ENCODE measurements at regions not wholly inside any gene's neighbourhood (a gene's known extent, or its start where the extent isn't known, plus 50 kb on each side); places are given as distances from the start of the nearest gene placed in this dataset.

DNA sequence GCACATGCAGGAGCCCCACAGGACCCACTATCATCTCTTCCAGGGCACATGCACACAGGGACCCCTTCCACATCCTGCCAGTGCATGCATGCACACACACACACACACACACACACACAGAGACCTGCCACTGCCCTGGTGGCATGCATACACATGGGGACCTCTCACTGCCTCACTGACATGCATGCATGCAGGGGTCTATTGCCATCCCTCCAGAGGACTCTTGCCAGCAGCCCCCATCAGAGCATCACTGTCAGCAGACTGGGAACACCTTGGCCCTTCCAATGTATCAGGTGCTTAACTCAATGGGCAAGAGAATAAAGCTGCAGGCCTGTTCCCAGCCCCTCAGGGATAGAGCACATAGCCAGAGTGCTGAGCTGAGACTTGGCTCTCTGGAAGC lies 433.6 kb upstream of the PPP1R2C start:
- Histone ChIP-seq H4K5ac (ENCODE audit: insufficient read length, low read depth, low read length) (no peak overlapping the region), H3K56ac (replicated peaks; ENCODE audit: insufficient read length, low read depth, low read length) (no peak overlapping the region), H3K36me3 (ENCODE audit: control insufficient read depth in 2 of 4, insufficient read depth in 4 of 4, low read length in 3 of 4) (no peaks in the 10 kb centered on the region), H2AFZ (ENCODE audit: low read length) (no peak overlapping the region), H3K27ac (ENCODE audit: low read depth, low read length) (no peak overlapping the region), H3K23ac (ENCODE audit: insufficient read length) (no peak overlapping the region), H2AK5ac (ENCODE audit: low read depth, low read length) (no peak overlapping the region), H3K14ac (ENCODE audit: insufficient read length) (no peak overlapping the region), H4K20me1 (replicated peaks in 1 of 2; ENCODE audit: control insufficient read depth in 1 of 2, insufficient read depth in 2 of 2, low read length in 2 of 2) (no peaks in the 10 kb centered on the region), H3K18ac (ENCODE audit: extremely low read depth, low read length) (no peak overlapping the region), H3K79me1 (ENCODE audit: low read depth, low read length) (no peaks in the 10 kb centered on the region), H2BK120ac (replicated peaks; ENCODE audit: low read depth, low read length) (no peak overlapping the region), H2BK20ac (ENCODE audit: low read length) (no peak overlapping the region), H3K4me2 (ENCODE audit: insufficient read depth in 1 of 2, low read depth in 2 of 2, low read length in 2 of 2) (no peak overlapping the region), H3K79me2 (ENCODE audit: control insufficient read depth in 1 of 2, insufficient read depth in 2 of 2, low read length in 2 of 2) (no peaks in the 10 kb centered on the region), H2BK12ac (ENCODE audit: low read depth, low read length) (no peak overlapping the region), H3K23me2 (ENCODE audit: low read depth, low read length) (no peaks in the 10 kb centered on the region), H3K4me3 (ENCODE audit: extremely low read depth in 1 of 4, insufficient read depth in 2 of 4, low read depth in 3 of 4, low read length in 4 of 4) (no peak overlapping the region), H3K9ac (replicated peaks in 1 of 4; ENCODE audit: extremely low read depth in 1 of 4, low read depth in 3 of 4, low read length in 3 of 4) (no peak overlapping the region), H2BK15ac (ENCODE audit: low read length) (no peak overlapping the region), H3K4ac (replicated peaks; ENCODE audit: insufficient read length, low read depth, low read length) (no peak overlapping the region), H4K91ac (replicated peaks; ENCODE audit: insufficient read length, low read length) (no peak overlapping the region), H3K4me1 (replicated peaks in 1 of 4; ENCODE audit: control insufficient read depth in 3 of 4, insufficient read depth in 4 of 4, low read length in 3 of 4) (no peaks in the 10 kb centered on the region), H3K27me3 (replicated peaks in 1 of 4; ENCODE audit: control insufficient read depth in 3 of 4, extremely low read depth in 1 of 4, insufficient read depth in 3 of 4, low read length in 3 of 4) (no peaks in the 10 kb centered on the region), H2BK5ac (ENCODE audit: low read depth, low read length) (no peak overlapping the region), H3K9me3 (ENCODE audit: insufficient read depth in 2 of 2, low read depth in 1 of 2, low read length in 1 of 2) (no peaks in the 10 kb centered on the region), H4K8ac (ENCODE audit: extremely low read depth, insufficient read depth, low read length) (no peak overlapping the region)
- CTCF ChIA-PET (ENCODE audit: partially characterized antibody) = interaction anchor here (1.0 kb wide), 1 partner anchor 11 kb away, joined by 3 read pairs; no protein-coding TSS in a partner anchor
- DNase-seq (ENCODE audit: low read depth in 1 of 2, low spot score in 2 of 2) (no peak), FAIRE-seq (no peak)
- POLR2A ChIA-PET (ENCODE audit: partially characterized antibody) = no interaction called here
- no peak for TF ChIP-seq ZNF274 (IDR thresholded peaks at IDR 0.05; ENCODE audit: borderline replicate concordance, extremely low read depth, low read length)
- no peak for TF ChIP-seq RAD21 (IDR thresholded peaks at IDR 0.05 in 1 of 2, conservative IDR thresholded peaks at IDR 0.05 in 1 of 2; ENCODE audit: low read depth in 2 of 2, low read length in 2 of 2)
- no peak for TF ChIP-seq CREB1 (IDR thresholded peaks at IDR 0.05)
- TF ChIP-seq NRF1 (IDR thresholded peaks at IDR 0.05; ENCODE audit: low read depth, low read length) = no peak
- no peak for TF ChIP-seq ATF3 (IDR thresholded peaks at IDR 0.05; ENCODE audit: insufficient read depth, low read depth, low read length)
- TF ChIP-seq TCF12 (IDR thresholded peaks at IDR 0.05; ENCODE audit: low read depth, low read length) = no peak
- TF ChIP-seq MAX (IDR thresholded peaks at IDR 0.05) = no peak
- no peak for TF ChIP-seq MAFK (IDR thresholded peaks at IDR 0.05; ENCODE audit: low read depth, low read length)
- TF ChIP-seq HDAC2 (IDR thresholded peaks at IDR 0.05; ENCODE audit: borderline replicate concordance in 1 of 2, low read depth in 2 of 2, low read length in 2 of 2) = no peak
- no peak for TF ChIP-seq KDM1A (IDR thresholded peaks at IDR 0.05; ENCODE audit: borderline replicate concordance, low read length)
- no peak for TF ChIP-seq TBP (IDR thresholded peaks at IDR 0.05; ENCODE audit: low read depth, low read length)
